HEK293 (cell line): ENCODE measurements at regions not wholly inside any gene's neighbourhood (a gene's known extent, or its start where the extent isn't known, plus 50 kb on each side); places are given as distances from the start of the nearest gene placed in this dataset.

Source experiments
- CTCF ChIA-PET: fragments of 350-600 bp; formaldehyde crosslinking; extraction: SDS; loops from one replicate; lab custom pipeline; 2021; ENCODE audit warnings: antibody characterized with exemption; lab: Yijun Ruan, JAX
- POLR2A ChIA-PET: fragments of 300-600 bp; formaldehyde crosslinking; extraction: SDS; loops from one replicate; lab custom pipeline; 2020; ENCODE audit warnings: antibody characterized with exemption, inconsistent platforms; lab: Yijun Ruan, JAX
- H3K27ac ChIP-seq: fragments of 200-500 bp; sonication (Bioruptor generic); 2 replicates; pipeline ENCODE4 v1.5.1; 2014; ENCODE audit warnings: low read depth, low read length, control low read depth, inconsistent platforms; ENCODE audit errors: extremely low read depth
- H3K36me3 ChIP-seq, 2 experiments: fragments of 200-500 bp in 1 of 2; sonication (Bioruptor generic) in 1 of 2; 1 replicate in 1 of 2; 2 replicates in 1 of 2; pipeline ENCODE4 v1.5.1; 2014 to 2017; ENCODE audit warnings: inconsistent platforms in 2 of 2, low read length in 2 of 2; ENCODE audit not compliant: control insufficient read depth in 2 of 2, insufficient read depth in 1 of 2
- H3K4me1 ChIP-seq: fragments of 200-500 bp; sonication (Bioruptor generic); 2 replicates; pipeline ENCODE4 v1.5.1; 2014; ENCODE audit warnings: mild to moderate bottlenecking, low read length, inconsistent platforms; ENCODE audit not compliant: control insufficient read depth, insufficient read depth
- H3K4me3 ChIP-seq: 2 replicates; pipeline ENCODE4 v1.5.1; 2011; ENCODE audit warnings: low read depth, mild to moderate bottlenecking, control low read depth, low read length, moderate library complexity
- H3K9me3 ChIP-seq: fragments of 200-500 bp; sonication (Bioruptor generic); 2 replicates; pipeline ENCODE4 v1.5.1; 2014; ENCODE audit warnings: low read depth, low read length, inconsistent platforms; ENCODE audit not compliant: control insufficient read depth, insufficient read depth
- REPIN1 ChIP-seq: fragments of 450-650 bp; formaldehyde crosslinking; IDR thresholded peaks from 2 replicates; pipeline ENCODE4 v1.5.1; 2017; ENCODE audit warnings: missing biosample characterization, missing genetic modification characterization, low read depth
- SP7 ChIP-seq: fragments of 450-650 bp; formaldehyde crosslinking; IDR thresholded peaks from 2 replicates; pipeline ENCODE4 v1.5.1; 2016; ENCODE audit warnings: missing biosample characterization, missing genetic modification characterization
- YY1 ChIP-seq: fragments of 450-650 bp; formaldehyde crosslinking; IDR thresholded peaks from 2 replicates; pipeline ENCODE4 v1.5.1; 2018; ENCODE audit warnings: missing biosample characterization, missing genetic modification characterization
- ZNF140 ChIP-seq: fragments of 450-650 bp; formaldehyde crosslinking; IDR thresholded peaks from 2 replicates; pipeline ENCODE4 v1.5.1; 2016; ENCODE audit warnings: missing biosample characterization, missing genetic modification characterization
- ZNF157 ChIP-seq: fragments of 450-650 bp; formaldehyde crosslinking; IDR thresholded peaks from 2 replicates; pipeline ENCODE4 v1.5.1; 2016; ENCODE audit warnings: missing biosample characterization, missing genetic modification characterization
- ZNF223 ChIP-seq: fragments of 450-650 bp; formaldehyde crosslinking; IDR thresholded peaks from 2 replicates; pipeline ENCODE4 v1.5.1; 2016; ENCODE audit warnings: missing biosample characterization, missing genetic modification characterization
- ZNF549 ChIP-seq: fragments of 450-650 bp; IDR thresholded peaks from 2 replicates; pipeline ENCODE4 v1.5.1; 2018; ENCODE audit warnings: missing biosample characterization, missing genetic modification characterization, mild to moderate bottlenecking, inconsistent platforms, moderate library complexity
- ZNF560 ChIP-seq: fragments of 450-650 bp; formaldehyde crosslinking; IDR thresholded peaks from 2 replicates; pipeline ENCODE4 v1.5.1; 2017; ENCODE audit warnings: missing biosample characterization, missing genetic modification characterization, borderline replicate concordance
- ZNF791 ChIP-seq: fragments of 450-650 bp; formaldehyde crosslinking; IDR thresholded peaks from 2 replicates; pipeline ENCODE4 v1.5.1; 2016; ENCODE audit warnings: missing biosample characterization, missing genetic modification characterization
- TF ChIP-seq, protein P1 (sequence below): fragments of 450-650 bp; formaldehyde crosslinking; IDR thresholded peaks from 2 replicates; pipeline ENCODE4 v1.5.1; 2017; ENCODE audit warnings: missing biosample characterization, missing genetic modification characterization
- TF ChIP-seq, protein P2 (sequence below): fragments of 450-650 bp; formaldehyde crosslinking; IDR thresholded peaks from 2 replicates; pipeline ENCODE4 v1.5.1; 2016; ENCODE audit warnings: missing biosample characterization, missing genetic modification characterization
- TF ChIP-seq, protein P3 (sequence below): fragments of 450-650 bp; formaldehyde crosslinking; optimal IDR thresholded peaks from 2 replicates; pipeline ENCODE3; 2016; ENCODE audit warnings: missing biosample characterization, mild to moderate bottlenecking, missing genetic modification characterization
- TF ChIP-seq, protein P4 (sequence below): fragments of 450-650 bp; formaldehyde crosslinking; IDR thresholded peaks from 2 replicates; pipeline ENCODE4 v1.5.1; 2016; ENCODE audit warnings: missing biosample characterization, missing genetic modification characterization
- TF ChIP-seq, protein P5 (sequence below): fragments of 450-650 bp; formaldehyde crosslinking; IDR thresholded peaks from 2 replicates; pipeline ENCODE4 v1.5.1; 2016; ENCODE audit warnings: missing biosample characterization, missing genetic modification characterization
- TF ChIP-seq, protein P6 (sequence below): fragments of 450-650 bp; formaldehyde crosslinking; IDR thresholded peaks from 2 replicates; pipeline ENCODE4 v1.5.1; 2016; ENCODE audit warnings: missing biosample characterization, missing genetic modification characterization

DNA sequence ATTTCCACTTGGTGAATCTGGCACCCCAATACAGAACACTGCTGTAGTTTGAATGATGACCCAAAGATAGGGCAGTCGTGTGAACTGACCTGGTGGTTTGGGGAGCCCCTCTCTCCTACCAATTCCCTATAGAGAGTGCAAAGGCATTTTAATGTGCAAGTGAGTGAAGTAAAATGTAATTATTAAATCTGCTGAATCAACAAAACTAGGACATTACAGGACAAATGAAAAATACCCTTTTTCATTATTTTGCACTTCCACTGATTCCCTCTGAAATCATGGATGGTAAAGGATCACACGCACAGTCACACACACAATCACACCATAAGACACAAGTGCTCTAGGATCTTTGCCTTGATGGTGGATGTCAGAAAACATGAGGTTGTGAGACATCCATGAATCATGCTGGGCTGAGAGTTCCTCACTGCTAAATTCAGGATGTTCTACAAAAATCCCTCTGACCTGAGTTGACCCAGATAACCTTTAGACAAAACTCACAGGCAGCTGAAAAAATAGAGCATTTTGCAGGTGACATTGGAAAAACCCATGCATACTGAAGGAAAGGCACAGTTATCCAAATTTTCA lies 197.4 kb downstream of the FBXO15 start:
- no peak for TF ChIP-seq ZNF157
- TF ChIP-seq, protein P1, sequence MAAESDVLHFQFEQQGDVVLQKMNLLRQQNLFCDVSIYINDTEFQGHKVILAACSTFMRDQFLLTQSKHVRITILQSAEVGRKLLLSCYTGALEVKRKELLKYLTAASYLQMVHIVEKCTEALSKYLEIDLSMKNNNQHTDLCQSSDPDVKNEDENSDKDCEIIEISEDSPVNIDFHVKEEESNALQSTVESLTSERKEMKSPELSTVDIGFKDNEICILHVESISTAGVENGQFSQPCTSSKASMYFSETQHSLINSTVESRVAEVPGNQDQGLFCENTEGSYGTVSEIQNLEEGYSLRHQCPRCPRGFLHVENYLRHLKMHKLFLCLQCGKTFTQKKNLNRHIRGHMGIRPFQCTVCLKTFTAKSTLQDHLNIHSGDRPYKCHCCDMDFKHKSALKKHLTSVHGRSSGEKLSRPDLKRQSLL (tag by site-specific recombination) = no peak
- TF ChIP-seq, all 188 proteins: peak for 0
- no peak overlapping the region for H3K4me3 ChIP-seq
- CTCF ChIA-PET = interaction anchor here (0.6 to 1.2 kb wide), 2 partner anchors 30 to 489 kb away, joined by 3 to 4 read pairs; no protein-coding TSS in a partner anchor
- POLR2A ChIA-PET = no interaction called here
- H3K4me1 ChIP-seq = no peaks in the 10 kb centered on the region
- no peaks in the 10 kb centered on the region for H3K36me3 ChIP-seq
- no peaks in the 10 kb centered on the region for H3K9me3 ChIP-seq
- H3K27ac ChIP-seq = no peak overlapping the region

DNA sequence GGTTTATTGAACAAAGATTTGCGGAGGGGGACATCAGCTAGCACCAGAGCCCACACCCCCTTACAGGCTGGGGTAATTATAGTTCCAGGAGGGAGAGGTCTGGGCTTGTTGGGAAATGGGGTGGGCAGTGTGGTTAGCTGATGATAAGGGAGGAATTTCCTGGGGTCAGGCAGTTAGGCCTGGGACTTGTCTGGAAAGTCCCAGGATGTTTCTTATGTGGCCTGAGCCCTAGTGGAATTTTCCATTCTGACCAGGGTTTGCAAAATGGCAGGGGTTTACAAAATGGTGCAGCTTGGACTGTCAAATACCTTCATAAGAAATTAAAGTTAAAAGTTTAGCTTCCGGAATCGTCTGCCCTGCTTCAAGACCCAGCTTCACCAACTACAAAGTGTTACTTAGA lies 199.1 kb downstream of the FBXO15 start:
- no peaks in the 10 kb centered on the region for H3K9me3 ChIP-seq
- ChIA-PET POLR2A (no interaction called here), CTCF (no interaction called here)
- H3K4me1 ChIP-seq = no peaks in the 10 kb centered on the region
- H3K36me3 ChIP-seq = no peaks in the 10 kb centered on the region
- TF ChIP-seq ZNF140 (tag by site-specific recombination) = no peak
- TF ChIP-seq, protein P2, sequence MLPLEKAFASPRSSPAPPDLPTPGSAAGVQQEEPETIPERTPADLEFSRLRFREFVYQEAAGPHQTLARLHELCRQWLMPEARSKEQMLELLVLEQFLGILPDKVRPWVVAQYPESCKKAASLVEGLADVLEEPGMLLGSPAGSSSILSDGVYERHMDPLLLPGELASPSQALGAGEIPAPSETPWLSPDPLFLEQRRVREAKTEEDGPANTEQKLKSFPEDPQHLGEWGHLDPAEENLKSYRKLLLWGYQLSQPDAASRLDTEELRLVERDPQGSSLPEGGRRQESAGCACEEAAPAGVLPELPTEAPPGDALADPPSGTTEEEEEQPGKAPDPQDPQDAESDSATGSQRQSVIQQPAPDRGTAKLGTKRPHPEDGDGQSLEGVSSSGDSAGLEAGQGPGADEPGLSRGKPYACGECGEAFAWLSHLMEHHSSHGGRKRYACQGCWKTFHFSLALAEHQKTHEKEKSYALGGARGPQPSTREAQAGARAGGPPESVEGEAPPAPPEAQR (tag by site-specific recombination) = no peak
- TF ChIP-seq, protein P3, sequence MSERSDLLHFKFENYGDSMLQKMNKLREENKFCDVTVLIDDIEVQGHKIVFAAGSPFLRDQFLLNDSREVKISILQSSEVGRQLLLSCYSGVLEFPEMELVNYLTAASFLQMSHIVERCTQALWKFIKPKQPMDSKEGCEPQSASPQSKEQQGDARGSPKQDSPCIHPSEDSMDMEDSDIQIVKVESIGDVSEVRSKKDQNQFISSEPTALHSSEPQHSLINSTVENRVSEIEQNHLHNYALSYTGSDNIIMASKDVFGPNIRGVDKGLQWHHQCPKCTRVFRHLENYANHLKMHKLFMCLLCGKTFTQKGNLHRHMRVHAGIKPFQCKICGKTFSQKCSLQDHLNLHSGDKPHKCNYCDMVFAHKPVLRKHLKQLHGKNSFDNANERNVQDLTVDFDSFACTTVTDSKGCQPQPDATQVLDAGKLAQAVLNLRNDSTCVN (tag by site-specific recombination) = no peak
- TF ChIP-seq, protein P4, sequence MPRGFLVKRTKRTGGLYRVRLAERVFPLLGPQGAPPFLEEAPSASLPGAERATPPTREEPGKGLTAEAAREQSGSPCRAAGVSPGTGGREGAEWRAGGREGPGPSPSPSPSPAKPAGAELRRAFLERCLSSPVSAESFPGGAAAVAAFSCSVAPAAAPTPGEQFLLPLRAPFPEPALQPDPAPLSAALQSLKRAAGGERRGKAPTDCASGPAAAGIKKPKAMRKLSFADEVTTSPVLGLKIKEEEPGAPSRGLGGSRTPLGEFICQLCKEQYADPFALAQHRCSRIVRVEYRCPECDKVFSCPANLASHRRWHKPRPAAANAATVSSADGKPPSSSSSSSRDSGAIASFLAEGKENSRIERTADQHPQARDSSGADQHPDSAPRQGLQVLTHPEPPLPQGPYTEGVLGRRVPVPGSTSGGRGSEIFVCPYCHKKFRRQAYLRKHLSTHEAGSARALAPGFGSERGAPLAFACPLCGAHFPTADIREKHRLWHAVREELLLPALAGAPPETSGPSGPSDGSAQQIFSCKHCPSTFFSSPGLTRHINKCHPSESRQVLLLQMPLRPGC (tag by site-specific recombination) = no peak
- TF ChIP-seq, protein P5, sequence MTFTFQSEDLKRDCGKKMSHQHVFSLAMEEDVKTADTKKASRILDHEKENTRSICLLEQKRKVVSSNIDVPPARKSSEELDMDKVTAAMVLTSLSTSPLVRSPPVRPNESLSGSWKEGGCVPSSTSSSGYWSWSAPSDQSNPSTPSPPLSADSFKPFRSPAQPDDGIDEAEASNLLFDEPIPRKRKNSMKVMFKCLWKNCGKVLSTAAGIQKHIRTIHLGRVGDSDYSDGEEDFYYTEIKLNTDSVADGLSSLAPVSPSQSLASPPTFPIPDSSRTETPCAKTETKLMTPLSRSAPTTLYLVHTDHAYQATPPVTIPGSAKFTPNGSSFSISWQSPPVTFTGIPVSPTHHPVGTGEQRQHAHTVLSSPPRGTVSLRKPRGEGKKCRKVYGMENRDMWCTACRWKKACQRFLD = no peak
- TF ChIP-seq, protein P6, sequence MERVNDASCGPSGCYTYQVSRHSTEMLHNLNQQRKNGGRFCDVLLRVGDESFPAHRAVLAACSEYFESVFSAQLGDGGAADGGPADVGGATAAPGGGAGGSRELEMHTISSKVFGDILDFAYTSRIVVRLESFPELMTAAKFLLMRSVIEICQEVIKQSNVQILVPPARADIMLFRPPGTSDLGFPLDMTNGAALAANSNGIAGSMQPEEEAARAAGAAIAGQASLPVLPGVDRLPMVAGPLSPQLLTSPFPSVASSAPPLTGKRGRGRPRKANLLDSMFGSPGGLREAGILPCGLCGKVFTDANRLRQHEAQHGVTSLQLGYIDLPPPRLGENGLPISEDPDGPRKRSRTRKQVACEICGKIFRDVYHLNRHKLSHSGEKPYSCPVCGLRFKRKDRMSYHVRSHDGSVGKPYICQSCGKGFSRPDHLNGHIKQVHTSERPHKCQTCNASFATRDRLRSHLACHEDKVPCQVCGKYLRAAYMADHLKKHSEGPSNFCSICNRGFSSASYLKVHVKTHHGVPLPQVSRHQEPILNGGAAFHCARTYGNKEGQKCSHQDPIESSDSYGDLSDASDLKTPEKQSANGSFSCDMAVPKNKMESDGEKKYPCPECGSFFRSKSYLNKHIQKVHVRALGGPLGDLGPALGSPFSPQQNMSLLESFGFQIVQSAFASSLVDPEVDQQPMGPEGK = no peak
- H3K4me3 ChIP-seq = no peak overlapping the region
- H3K27ac ChIP-seq = no peak overlapping the region

DNA sequence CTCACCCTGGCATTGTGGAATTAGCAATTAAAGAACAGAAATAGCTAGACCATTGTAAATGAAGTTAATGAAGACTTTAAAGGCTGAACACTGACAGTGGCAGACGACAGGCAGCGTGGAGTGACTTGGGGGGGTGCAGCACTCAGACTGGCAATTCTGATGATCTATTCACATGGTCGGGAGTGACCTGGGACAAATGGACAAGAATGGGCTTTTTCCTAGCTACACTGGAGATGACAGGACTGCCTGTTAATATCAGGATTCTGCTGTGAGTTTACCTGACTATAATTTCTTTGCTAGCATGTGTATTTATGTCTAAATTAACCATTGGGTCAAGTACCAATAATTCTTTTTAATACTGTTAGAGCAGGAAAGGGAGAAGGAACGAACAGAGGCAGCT lies 199.6 kb downstream of the FBXO15 start:
- CTCF ChIA-PET = interaction anchor here (0.6 kb wide), 1 partner anchor 97 kb away, joined by 3 read pairs; no protein-coding TSS in a partner anchor
- POLR2A ChIA-PET = no interaction called here
- no peaks in the 10 kb centered on the region for H3K4me1 ChIP-seq
- TF ChIP-seq SP7 (no peak), YY1 (tag by site-specific recombination) (no peak), ZNF549 (no peak), ZNF223 (no peak), ZNF791 (no peak), ZNF560 (tag by site-specific recombination) (no peak), REPIN1 (tag by site-specific recombination) (no peak)
- H3K27ac ChIP-seq = no peak overlapping the region
- no peaks in the 10 kb centered on the region for H3K36me3 ChIP-seq
- no peak overlapping the region for H3K4me3 ChIP-seq
- no peaks in the 10 kb centered on the region for H3K9me3 ChIP-seq
